HEK293 (cell line): ENCODE measurements at regions not wholly inside any gene's neighbourhood (a gene's known extent, or its start where the extent isn't known, plus 50 kb on each side); places are given as distances from the start of the nearest gene placed in this dataset.
A peak's percentile ranks its signal among the peaks of the same experiment; 100 is the strongest.
"Not testable (repeated sequence)": the region's sequence is repeated elsewhere in the genome, so short reads cannot be mapped to it uniquely, and the experiment has no call there.

Source experiments
- CTCF ChIA-PET: fragments of 350-600 bp; formaldehyde crosslinking; extraction: SDS; loops from one replicate; lab custom pipeline; 2021; ENCODE audit warnings: antibody characterized with exemption; lab: Yijun Ruan, JAX
- POLR2A ChIA-PET: fragments of 300-600 bp; formaldehyde crosslinking; extraction: SDS; loops from one replicate; lab custom pipeline; 2020; ENCODE audit warnings: antibody characterized with exemption, inconsistent platforms; lab: Yijun Ruan, JAX
- H3K27ac ChIP-seq: fragments of 200-500 bp; sonication (Bioruptor generic); 2 replicates; pipeline ENCODE4 v1.5.1; 2014; ENCODE audit warnings: low read depth, low read length, control low read depth, inconsistent platforms; ENCODE audit errors: extremely low read depth
- H3K36me3 ChIP-seq, 2 experiments: fragments of 200-500 bp in 1 of 2; sonication (Bioruptor generic) in 1 of 2; 1 replicate in 1 of 2; 2 replicates in 1 of 2; pipeline ENCODE4 v1.5.1; 2014 to 2017; ENCODE audit warnings: inconsistent platforms in 2 of 2, low read length in 2 of 2; ENCODE audit not compliant: control insufficient read depth in 2 of 2, insufficient read depth in 1 of 2
- H3K4me1 ChIP-seq: fragments of 200-500 bp; sonication (Bioruptor generic); 2 replicates; pipeline ENCODE4 v1.5.1; 2014; ENCODE audit warnings: mild to moderate bottlenecking, low read length, inconsistent platforms; ENCODE audit not compliant: control insufficient read depth, insufficient read depth
- H3K4me3 ChIP-seq: 2 replicates; pipeline ENCODE4 v1.5.1; 2011; ENCODE audit warnings: low read depth, mild to moderate bottlenecking, control low read depth, low read length, moderate library complexity
- H3K9me3 ChIP-seq: fragments of 200-500 bp; sonication (Bioruptor generic); 2 replicates; pipeline ENCODE4 v1.5.1; 2014; ENCODE audit warnings: low read depth, low read length, inconsistent platforms; ENCODE audit not compliant: control insufficient read depth, insufficient read depth
- EGR2 ChIP-seq: fragments of 450-650 bp; formaldehyde crosslinking; IDR thresholded peaks from 2 replicates; pipeline ENCODE4 v1.5.1; 2016; ENCODE audit warnings: low read depth, missing biosample characterization, missing genetic modification characterization
- ZFHX2 ChIP-seq: fragments of 450-650 bp; formaldehyde crosslinking; conservative IDR thresholded peaks from 2 replicates; pipeline ENCODE4 v1.5.1; 2016; ENCODE audit warnings: missing biosample characterization, missing genetic modification characterization
- ZIC2 ChIP-seq: fragments of 450-650 bp; formaldehyde crosslinking; IDR thresholded peaks from 2 replicates; pipeline ENCODE4 v1.5.1; 2016; ENCODE audit warnings: missing biosample characterization, missing genetic modification characterization
- ZNF114 ChIP-seq: fragments of 450-650 bp; formaldehyde crosslinking; IDR thresholded peaks from 2 replicates; pipeline ENCODE4 v1.5.0; 2017; ENCODE audit warnings: missing biosample characterization, missing genetic modification characterization
- ZNF140 ChIP-seq: fragments of 450-650 bp; formaldehyde crosslinking; IDR thresholded peaks from 2 replicates; pipeline ENCODE4 v1.5.1; 2016; ENCODE audit warnings: missing biosample characterization, missing genetic modification characterization
- ZNF2 ChIP-seq: fragments of 450-650 bp; formaldehyde crosslinking; IDR thresholded peaks from 2 replicates; pipeline ENCODE4 v1.5.1; 2016; ENCODE audit warnings: missing biosample characterization, missing genetic modification characterization
- ZNF274 ChIP-seq, 2 experiments: fragments of 200-500 bp in 1 of 2; fragments of 450-650 bp in 1 of 2; sonication (Bioruptor generic) in 1 of 2; formaldehyde crosslinking in 1 of 2; IDR thresholded peaks; 2 replicates each; pipeline versions ENCODE4 v1.5.1 to v1.6.1; 2014 to 2016; ENCODE audit warnings: borderline replicate concordance in 1 of 2, inconsistent platforms in 1 of 2, low read length in 1 of 2, missing biosample characterization in 1 of 2, missing genetic modification characterization in 1 of 2
- ZNF561 ChIP-seq: fragments of 450-650 bp; IDR thresholded peaks from 2 replicates; pipeline ENCODE4 v1.5.1; 2018; ENCODE audit warnings: missing biosample characterization, missing genetic modification characterization, borderline replicate concordance
- ZNF677 ChIP-seq: fragments of 450-650 bp; IDR thresholded peaks from 2 replicates; pipeline ENCODE4 v1.5.0; 2018; ENCODE audit warnings: missing biosample characterization, mild to moderate bottlenecking, missing genetic modification characterization, moderate library complexity
- TF ChIP-seq, protein P1 (sequence below): fragments of 450-650 bp; formaldehyde crosslinking; IDR thresholded peaks from 2 replicates; pipeline ENCODE4 v1.5.1; 2016; ENCODE audit warnings: missing biosample characterization, missing genetic modification characterization
- TF ChIP-seq, protein P2 (sequence below): fragments of 450-650 bp; formaldehyde crosslinking; IDR thresholded peaks from 2 replicates; pipeline ENCODE4 v1.5.1; 2016; ENCODE audit warnings: missing biosample characterization, missing genetic modification characterization
- TF ChIP-seq, protein P3 (sequence below): fragments of 450-650 bp; formaldehyde crosslinking; IDR thresholded peaks from 2 replicates; pipeline ENCODE4 v1.5.1; 2016; ENCODE audit warnings: missing biosample characterization, missing genetic modification characterization

DNA sequence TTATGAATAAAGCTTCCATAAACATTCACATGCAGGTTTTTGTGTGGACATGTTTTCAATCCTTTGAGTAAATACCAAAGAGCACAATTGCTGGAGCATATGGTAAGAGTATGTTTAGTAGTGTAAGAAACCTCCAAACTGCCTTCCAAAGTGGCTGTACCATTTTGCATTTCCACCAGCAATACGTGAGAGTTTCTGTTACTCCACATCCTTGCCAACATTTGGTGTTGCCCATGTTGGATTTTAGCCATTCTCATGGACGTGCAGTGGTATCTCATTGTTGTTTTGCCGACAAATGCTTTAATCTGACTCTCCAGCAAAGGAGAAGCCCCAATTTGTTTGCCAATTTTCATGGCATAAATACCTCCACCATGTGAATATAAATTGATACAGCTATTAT lies 103.9 kb upstream of the TMEM45B start (continued):
- no peak for TF ChIP-seq ZNF677 (tag by site-specific recombination)
- no peak for TF ChIP-seq ZFHX2 (tag by site-specific recombination)
- no peak for TF ChIP-seq ZNF274 (IDR thresholded peaks at IDR 0.05; ENCODE audit: low read length)
- no peak for TF ChIP-seq ZNF274 (tag by site-specific recombination; IDR thresholded peaks at IDR 0.05; ENCODE audit: borderline replicate concordance)
- TF ChIP-seq, all 188 proteins: peak for 0

DNA sequence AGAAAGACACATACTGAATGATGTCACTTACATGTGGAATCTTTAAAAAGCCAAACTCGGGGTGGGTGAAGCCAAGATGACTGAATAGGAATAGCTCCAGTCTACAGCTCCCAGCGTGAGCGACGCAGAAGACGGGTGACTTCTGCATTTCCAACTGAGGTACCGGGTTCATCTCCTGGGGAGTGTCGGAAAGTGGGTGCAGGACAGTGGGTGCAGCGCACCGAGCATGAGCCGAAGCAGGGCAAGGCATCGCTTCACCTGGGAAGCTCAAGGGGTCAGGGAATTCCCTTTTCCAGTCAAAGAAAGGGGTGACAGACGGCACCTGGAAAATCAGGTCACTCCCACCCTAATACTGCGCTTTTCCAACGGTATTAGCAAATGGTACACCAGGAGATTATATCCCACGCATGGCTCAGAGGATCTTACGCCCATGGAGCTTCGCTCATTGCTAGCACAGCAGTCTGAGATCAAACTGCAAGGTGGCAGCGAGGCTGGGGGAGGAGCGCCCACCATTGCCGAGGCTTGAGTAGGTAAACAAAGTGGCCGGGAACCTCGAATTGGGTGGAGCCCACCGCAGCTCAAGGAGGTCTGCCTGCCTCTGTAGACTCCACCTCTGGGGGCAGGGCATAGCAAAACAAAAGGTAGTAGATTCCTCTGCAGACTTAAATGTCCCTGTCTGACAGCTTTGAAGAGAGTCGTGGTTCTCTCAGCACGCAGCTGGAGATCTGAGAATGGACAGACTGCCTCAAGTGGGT lies 103.0 kb upstream of the TMEM45B start:
- H3K27ac ChIP-seq, H3K9me3 ChIP-seq, H3K4me1 ChIP-seq, H3K4me3 ChIP-seq, H3K36me3 ChIP-seq, POLR2A ChIA-PET, CTCF ChIA-PET: not testable (repeated sequence)

DNA sequence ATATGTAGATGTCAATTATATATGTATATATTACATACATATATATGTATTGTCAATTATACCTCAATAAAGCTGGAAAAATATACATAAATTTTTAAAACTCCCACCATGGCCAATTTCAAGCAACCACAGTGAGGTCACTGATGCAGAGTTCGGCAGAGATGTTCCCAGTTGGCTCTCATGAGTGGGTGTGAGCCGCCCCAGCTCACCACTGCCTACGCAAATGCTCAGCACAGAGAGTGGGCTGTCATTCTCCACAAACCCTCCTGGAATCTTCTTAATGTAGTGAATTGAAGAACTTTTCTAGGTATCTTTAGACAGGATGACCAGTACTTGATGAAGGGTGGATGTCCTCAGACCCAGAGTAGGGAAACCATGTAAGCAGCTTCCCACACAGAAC lies 96.6 kb upstream of the TMEM45B start:
- H3K27ac ChIP-seq: no peak overlapping the region
- ChIA-PET CTCF (interaction anchor here (0.6 to 1.0 kb wide), 3 partner anchors 12 to 31 kb away, joined by 3 to 5 read pairs (median 4); no protein-coding TSS in a partner anchor), POLR2A (no interaction called here)
- no peaks in the 10 kb centered on the region for H3K4me1 ChIP-seq
- H3K4me3 ChIP-seq: no peak overlapping the region
- TF ChIP-seq EGR2: peak; percentile 81
- no peak for TF ChIP-seq ZIC2
- peak; percentile 65 for TF ChIP-seq ZFHX2 (tag by site-specific recombination)
- TF ChIP-seq, protein P1, sequence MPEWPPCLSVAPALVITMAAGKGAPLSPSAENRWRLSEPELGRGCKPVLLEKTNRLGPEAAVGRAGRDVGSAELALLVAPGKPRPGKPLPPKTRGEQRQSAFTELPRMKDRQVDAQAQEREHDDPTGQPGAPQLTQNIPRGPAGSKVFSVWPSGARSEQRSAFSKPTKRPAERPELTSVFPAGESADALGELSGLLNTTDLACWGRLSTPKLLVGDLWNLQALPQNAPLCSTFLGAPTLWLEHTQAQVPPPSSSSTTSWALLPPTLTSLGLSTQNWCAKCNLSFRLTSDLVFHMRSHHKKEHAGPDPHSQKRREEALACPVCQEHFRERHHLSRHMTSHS: no peak
- H3K9me3 ChIP-seq: no peaks in the 10 kb centered on the region
- no peaks in the 10 kb centered on the region for H3K36me3 ChIP-seq

DNA sequence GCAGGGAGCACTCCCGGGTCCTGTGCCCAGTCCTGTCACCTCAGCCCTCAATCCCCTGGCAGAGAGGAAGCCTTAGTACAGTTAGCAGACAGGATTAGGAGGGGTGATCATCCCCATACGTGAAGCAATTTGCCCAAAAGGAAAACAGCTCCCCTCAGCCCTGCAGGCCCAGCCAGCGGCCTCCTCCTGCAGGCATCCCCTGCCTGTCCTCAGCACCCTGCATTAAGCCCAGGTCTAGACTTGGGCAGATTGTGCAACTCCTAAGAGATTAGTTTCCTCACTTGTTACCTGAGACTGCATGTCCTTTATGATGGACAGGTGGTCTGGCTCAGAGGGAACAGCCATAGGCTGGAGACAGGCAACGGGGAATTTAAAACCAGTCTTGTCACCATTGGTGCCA lies 95.5 kb upstream of the TMEM45B start:
- no peaks in the 10 kb centered on the region for H3K9me3 ChIP-seq
- H3K36me3 ChIP-seq: no peaks in the 10 kb centered on the region
- CTCF ChIA-PET: interaction anchor here (1.0 kb wide), 1 partner anchor 25 kb away, joined by 4 read pairs; no protein-coding TSS in a partner anchor
- no peak overlapping the region for H3K27ac ChIP-seq
- no peaks in the 10 kb centered on the region for H3K4me1 ChIP-seq
- POLR2A ChIA-PET: no interaction called here
- no peak for TF ChIP-seq ZNF114
- TF ChIP-seq, protein P2, sequence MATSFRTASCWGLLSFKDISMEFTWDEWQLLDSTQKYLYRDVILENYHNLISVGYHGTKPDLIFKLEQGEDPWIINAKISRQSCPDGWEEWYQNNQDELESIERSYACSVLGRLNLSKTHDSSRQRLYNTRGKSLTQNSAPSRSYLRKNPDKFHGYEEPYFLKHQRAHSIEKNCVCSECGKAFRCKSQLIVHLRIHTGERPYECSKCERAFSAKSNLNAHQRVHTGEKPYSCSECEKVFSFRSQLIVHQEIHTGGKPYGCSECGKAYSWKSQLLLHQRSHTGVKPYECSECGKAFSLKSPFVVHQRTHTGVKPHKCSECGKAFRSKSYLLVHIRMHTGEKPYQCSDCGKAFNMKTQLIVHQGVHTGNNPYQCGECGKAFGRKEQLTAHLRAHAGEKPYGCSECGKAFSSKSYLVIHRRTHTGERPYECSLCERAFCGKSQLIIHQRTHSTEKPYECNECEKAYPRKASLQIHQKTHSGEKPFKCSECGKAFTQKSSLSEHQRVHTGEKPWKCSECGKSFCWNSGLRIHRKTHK (tag by site-specific recombination): no peak
- no peak for TF ChIP-seq ZNF561 (tag by site-specific recombination)
- TF ChIP-seq ZNF2: no peak
- no peak overlapping the region for H3K4me3 ChIP-seq

DNA sequence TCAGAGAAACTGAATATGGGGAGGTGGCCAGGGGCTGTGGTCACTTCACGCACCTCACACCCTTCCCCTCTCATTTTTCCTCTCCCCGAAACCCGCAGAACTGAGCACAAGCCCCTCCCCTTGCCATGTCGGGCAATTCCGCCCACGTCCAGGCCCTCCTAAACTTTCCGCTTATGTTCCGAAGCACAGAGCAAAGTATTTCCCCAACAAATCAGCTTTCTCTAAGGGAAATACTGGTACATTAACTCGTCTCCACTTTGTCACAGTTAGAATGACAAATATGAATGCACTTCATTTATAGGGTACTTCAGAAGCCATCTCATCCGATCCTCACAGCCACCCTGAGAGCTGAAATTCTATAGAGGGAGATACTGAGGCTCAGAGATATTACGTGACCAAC lies 94.7 kb upstream of the TMEM45B start:
- H3K9me3 ChIP-seq: no peaks in the 10 kb centered on the region
- peak; percentile 67; the same call in 1 of the 2 replicates for TF ChIP-seq ZNF140
- TF ChIP-seq, protein P3, sequence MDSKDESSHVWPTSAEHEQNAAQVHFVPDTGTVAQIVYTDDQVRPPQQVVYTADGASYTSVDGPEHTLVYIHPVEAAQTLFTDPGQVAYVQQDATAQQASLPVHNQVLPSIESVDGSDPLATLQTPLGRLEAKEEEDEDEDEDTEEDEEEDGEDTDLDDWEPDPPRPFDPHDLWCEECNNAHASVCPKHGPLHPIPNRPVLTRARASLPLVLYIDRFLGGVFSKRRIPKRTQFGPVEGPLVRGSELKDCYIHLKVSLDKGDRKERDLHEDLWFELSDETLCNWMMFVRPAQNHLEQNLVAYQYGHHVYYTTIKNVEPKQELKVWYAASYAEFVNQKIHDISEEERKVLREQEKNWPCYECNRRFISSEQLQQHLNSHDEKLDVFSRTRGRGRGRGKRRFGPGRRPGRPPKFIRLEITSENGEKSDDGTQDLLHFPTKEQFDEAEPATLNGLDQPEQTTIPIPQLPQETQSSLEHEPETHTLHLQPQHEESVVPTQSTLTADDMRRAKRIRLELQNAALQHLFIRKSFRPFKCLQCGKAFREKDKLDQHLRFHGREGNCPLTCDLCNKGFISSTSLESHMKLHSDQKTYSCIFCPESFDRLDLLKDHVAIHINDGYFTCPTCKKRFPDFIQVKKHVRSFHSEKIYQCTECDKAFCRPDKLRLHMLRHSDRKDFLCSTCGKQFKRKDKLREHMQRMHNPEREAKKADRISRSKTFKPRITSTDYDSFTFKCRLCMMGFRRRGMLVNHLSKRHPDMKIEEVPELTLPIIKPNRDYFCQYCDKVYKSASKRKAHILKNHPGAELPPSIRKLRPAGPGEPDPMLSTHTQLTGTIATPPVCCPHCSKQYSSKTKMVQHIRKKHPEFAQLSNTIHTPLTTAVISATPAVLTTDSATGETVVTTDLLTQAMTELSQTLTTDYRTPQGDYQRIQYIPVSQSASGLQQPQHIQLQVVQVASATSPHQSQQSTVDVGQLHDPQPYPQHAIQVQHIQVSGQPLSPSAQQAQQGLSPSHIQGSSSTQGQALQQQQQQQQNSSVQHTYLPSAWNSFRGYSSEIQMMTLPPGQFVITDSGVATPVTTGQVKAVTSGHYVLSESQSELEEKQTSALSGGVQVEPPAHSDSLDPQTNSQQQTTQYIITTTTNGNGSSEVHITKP: no peak
- no peak overlapping the region for H3K4me3 ChIP-seq
- no peaks in the 10 kb centered on the region for H3K36me3 ChIP-seq
- POLR2A ChIA-PET: no interaction called here
- CTCF ChIA-PET: no interaction called here
- H3K4me1 ChIP-seq: no peaks in the 10 kb centered on the region
- no peak overlapping the region for H3K27ac ChIP-seq
